HG03095 (cell line): ENCODE measurements at regions not wholly inside any gene's neighbourhood (a gene's known extent, or its start where the extent isn't known, plus 50 kb on each side); places are given as distances from the start of the nearest gene placed in this dataset.
"Not testable (repeated sequence)": the region's sequence is repeated elsewhere in the genome, so short reads cannot be mapped to it uniquely, and the experiment has no call there.

Source experiments
- ATAC-seq: cut with Tn5 transposase; IDR thresholded peaks from one replicate; pipeline ENCODE4 v1.9.1; 2021; ENCODE audit warnings: moderate library complexity; ENCODE audit not compliant: unreplicated experiment

DNA sequence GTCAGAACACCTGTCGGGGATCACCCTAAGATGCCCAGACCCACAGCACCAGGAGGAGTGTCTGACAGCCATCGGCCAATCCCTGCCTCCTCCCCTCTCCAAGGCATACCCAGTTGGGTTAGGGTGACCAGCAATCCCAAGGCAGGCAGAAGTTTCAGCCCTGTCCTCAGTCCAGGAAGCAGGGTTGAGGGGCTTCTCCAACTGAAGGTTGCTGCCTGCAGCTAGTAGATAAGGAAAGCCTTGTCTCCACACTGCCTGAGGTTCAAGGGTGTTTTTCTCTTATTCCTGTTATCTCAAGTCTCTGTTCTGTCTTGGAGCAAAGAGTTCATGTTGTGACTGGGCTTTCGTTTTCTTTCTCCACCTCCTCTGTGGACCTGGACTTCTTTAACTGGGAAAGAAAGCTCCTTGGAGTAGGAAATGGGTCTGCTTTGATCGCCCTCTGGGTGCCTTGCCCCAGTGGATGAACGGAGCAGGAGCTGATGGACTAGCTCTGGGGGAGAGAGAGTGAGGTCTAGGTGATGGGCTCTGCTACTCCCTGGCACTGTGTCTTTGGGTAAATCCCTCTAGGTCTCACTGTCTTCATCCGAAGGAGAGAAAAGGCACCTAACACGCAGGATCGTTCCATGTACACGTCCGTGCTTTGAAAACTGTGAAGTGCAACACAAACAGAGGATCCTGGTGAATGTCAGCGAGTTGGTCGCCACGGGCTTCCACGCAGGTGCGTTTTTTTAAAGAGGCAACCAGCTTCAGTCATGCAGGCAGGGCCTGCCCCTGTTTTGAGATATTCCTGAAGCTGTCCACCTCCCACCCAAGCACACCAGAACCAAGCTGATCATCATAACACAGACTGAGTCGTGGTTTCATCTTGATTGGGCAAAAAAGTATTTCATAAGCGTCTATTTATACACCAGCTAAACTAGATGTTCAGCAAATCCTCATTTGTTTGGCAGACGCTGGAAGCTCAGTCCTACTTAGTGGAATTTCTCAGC is 52.5 kb upstream of the FOXN3 start:
- no peak for ATAC-seq

DNA sequence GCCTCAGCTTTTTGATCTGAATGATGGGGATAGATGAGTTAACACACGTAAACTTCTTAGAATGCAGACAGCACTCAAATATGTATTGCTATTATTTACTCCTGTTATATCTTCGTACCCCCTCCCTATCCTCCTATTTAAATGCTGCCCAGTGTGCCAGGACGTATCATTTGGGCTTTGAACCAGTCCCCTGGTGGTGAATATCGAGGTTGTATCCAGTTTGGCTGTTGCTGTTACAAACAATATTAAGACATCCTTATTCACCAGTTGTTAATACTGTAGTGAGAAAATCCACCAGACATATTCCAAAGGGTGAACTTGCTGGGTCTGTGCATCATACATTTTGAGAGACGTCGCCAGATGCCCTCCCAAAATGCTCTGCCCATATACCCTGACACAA is 51.5 kb upstream of the FOXN3 start:
- no peak for ATAC-seq

DNA sequence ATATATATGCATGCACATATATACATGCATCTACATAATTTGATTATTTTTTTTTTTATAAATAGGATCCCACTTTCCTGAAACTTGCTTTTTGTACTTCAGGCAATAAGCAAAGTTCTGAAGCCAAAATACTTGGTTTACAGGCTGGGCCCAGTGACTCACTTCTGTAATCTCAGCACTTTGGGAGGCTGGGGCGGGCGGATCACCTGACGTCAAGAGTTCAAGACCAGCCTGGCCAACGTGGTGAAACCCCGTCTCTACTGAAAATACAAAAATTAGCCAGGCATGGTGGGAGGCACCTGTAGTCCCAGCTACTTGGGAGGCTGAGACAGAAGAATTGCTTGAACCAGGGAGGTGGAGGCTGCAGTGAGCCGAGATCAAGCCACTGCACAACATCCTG is 51.0 kb upstream of the FOXN3 start:
- ATAC-seq: not testable (repeated sequence)

DNA sequence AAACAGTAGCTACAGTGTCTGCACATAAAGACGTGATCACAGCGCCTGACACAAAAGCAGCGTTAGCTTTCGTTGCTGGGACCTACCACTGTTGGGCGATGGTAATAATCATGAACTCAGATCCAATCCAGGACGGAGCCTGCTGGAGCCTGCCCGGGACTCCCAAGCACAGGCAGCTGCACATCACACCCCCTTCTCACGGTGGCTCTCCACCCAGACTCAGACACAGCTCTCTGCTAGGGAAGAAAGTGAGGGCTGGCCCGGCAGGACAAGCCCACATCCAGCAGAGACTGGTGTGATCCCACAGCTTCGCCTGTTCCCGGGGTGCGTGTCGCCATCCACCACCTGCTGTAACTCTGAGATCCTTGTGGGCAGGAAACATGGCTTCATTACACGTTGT is 49.9 kb upstream of the FOXN3 start:
- no peak for ATAC-seq
